ENCODE measurements at regions not wholly inside any gene's neighbourhood (a gene's known extent, or its start where the extent isn't known, plus 50 kb on each side); places are given as distances from the start of the nearest gene placed in this dataset.

DNA sequence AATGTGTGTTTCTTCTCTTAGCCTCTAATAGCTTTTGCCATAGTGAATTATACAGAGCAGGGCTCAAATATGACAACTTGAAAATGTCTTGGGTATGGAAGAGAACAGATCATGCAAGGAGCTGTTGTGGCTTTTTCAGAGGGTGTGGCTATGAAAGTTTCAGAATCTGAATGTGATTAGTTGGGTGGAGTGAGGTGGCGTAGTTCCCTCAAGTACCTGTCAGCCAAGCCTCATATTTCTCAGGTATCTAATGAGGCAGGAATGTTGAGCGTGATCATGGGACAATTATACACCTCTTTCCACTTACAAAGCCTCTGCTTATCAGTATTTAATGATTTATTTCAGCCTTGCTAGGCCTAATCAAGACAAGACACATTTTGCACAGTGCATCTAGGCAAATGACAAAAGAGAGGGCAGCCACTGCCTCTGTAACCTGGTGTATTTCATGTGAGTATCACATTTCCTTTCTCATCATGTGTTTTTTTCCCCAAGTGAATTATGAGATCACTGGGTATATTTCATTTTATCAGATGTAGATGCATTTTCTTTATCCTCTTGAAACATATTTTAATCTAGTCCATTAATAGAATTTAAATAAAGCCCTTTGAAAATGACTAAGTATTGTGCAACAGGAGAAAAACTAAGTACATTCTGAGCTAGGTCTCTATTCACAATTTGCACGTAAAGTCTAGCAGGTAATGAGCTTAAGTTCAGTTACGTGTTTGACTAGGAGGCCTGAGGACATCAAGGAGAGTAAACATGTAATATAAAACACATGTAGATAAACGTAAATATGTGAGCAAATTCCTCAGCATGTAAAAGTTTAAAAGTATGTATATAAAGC is 644.4 kb upstream of the IGFBP3 start:
- DNase-seq = no peak

DNA sequence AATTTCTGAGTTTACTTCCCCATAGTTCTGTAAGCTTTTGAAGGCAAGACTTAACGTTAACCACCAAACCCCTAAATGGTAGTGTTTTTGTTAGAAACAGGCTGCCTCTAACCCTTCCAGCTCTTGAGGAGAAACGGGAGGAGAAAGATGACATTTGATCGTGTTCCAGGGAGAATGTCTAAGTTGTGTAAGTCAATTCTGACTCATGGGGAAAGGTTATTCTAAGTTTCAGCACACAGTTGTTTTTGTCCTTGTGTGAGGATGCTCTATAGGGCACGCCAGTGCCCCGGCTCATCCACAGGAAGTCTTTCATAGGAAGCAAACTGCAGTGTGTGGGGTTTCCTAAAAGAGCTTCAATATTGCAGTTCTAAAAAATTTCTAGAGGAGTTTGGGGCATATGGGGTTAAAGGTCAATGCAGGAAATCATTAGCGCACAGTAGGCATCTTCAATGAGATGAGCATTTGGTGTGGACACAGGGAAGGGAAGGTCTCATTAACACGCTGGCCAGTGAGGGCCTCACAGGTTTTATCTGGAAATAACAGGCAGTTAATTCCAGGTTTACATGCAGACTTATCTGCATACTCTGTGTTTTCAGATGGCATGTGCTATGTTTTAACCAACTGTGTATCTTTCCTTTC is 638.2 kb upstream of the IGFBP3 start:
- DNase-seq = no peak

DNA sequence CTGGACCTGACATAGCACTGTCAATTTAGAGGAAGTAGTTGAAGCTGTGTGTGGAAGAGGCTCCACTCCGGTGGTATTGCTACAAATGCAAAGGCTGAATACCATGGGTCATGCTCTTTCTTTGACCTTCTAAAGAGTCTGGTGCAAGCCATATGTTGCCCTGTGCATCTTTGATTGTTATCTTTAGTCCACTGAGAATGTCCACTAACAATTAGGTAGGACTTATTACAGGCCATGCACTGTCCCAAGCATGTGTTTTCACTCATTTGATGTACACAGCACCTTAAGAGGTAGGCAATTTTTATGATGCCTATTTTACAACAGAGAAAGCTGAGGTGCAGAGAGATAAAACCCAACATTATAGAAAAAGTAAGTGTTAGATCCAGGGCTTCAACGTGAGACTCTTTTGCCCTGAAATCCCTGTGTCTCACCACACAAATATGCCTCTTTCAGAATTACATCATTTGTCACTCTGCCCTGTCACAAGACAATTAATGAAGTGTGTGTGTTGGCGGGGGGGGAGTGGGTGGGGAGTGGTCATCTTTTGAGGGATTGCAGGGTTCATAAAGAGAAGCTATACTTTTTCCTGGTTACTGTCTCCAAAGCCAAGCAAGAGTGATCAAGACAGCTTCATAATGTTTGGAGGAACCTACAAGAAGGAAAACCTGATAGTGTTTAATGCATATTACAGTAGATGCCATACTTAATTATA is 637.6 kb upstream of the IGFBP3 start:
- DNase-seq = no peak

DNA sequence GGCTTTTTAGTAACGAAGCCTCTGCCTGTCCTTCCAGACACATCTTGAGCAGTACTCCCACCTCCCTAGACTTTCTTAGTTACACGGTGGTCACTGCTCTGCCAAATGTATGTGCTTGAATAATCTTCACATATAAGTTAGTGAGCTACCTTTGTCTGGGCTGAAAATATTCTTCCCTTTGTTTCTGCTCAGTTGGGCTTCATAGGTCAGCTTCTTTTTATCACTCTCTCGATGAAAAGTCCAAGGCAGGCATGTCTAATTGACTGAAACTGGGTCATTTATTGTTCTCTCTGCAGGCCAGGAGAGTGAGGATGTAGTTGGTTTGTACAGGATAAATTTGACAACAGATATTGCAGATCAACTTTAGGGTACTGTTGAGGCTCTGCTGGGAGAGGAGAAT is 636.7 kb upstream of the IGFBP3 start:
- no peak for DNase-seq

DNA sequence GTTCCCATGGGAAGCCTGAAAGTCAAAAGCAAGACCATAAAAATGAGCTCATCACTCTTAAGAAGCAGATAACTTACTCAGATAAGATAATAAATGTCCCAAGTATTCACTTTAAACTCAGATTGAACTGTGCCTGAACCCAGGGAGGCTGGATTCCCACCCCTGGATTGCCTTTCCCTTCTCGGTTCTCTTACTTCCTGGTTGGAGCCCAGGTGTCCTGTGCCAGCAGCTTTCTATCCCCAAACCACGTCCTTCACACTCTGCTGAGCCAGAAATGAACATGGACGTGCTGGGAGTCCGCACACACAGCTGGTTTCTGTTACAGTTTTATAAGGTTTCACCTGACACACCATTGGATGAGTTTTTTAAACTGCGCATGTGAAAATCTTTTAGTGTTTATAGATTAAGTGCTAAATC is 636.2 kb upstream of the IGFBP3 start:
- no peak for DNase-seq

DNA sequence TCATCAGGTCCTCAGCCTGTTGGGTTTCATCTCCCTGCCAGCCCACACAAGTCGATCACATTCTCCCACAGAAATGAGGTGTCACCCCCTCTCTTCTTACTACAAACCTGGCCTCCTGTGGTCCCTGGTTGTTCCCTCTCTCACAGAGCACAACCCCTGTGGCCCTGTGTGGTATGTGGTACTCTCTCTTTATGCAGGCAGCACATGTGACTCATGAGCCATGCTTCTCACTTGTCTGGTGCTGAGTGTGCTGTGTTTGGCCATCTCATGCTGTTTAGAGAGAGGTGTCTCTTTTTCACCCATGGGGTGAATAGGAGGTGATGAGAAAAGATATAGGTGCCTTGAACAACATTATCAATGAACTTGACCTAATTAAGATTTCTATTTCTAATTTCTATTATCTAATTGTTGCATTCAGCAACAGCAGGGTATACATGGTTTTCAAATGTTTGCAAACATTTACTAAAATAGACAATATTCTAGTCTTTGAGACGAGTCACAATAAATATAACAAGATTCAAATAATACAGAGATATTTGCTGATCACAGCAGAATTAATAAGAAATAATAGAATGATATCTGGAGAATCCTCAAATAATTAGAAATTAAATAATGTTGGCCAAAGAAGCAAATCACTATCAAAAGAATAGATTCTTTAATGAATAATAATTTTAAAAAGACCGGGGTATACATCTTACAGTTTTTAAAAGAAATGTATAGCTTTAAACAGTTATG is 633.8 kb upstream of the IGFBP3 start:
- DNase-seq = no peak

DNA sequence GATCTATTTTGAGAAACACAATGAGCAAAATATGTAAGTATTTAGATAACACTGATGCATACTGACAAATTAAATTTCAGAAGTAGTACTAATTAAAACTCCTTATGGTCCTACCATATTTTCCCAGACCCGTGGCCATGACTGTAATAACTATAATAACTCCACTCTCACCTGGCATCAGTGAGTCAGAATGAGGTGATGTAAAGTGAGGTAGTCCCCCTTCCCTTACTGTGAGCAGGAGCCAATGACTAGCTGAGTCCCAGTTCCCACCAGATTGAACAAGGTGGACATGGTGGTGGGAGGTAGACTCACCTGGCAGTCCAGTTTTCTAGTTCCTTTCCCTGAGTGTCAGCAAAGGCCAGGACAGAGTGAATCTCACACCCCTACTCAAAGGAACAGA is 630.5 kb upstream of the IGFBP3 start:
- no peak for DNase-seq

DNA sequence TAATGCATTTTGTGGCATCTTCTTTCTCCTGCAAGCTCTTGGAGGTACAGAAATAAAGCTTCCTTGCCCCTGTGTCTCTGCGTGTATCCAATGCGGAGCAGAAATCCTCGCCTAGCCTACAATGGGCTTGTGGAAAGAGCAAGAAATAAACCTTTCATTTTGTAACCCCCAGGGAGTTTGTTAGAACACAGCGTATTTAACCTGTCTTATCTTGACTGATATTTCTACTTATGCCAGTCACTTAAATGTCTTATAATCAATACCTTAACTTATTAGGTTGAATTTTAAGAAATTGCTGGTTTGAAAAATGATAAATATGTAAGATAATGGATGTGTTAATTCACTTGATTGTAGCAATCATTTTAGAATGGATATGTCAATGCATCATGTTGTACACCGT is 629.8 kb upstream of the IGFBP3 start:
- DNase-seq = no peak

DNA sequence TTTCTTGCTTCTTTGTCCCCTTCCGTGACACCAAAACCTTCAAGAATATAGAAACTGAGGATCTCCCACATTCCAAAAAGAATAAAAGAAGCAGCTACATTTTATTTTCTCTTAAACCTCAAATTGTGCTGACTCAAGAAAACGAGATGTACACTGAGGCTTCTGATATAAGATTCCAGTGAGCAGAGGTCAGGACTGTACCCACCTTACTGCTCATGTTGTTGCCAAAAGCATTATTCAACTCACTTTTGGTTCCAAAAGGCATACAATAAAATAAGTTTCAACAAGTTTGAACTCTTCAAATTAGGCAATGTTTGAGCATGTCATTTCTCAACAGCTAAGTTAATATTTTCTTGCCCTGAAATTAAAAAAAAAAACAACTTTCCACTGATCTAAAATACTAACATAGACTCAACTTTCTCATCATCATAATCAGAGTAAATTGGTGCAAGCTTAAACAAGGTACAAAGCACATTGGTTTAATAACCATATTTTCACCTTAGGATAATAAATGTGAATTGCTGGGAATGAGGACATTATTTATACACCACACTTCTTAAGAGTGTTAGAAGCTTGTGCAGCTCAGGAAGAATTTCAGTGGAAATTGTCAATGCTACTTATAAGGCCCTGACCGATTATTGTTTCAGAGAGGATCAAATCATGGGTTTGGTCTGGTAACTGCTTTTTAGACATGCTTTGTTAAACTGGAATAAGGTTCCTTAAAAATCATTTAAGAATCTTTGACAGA is 629.0 kb upstream of the IGFBP3 start:
- DNase-seq = no peak

DNA sequence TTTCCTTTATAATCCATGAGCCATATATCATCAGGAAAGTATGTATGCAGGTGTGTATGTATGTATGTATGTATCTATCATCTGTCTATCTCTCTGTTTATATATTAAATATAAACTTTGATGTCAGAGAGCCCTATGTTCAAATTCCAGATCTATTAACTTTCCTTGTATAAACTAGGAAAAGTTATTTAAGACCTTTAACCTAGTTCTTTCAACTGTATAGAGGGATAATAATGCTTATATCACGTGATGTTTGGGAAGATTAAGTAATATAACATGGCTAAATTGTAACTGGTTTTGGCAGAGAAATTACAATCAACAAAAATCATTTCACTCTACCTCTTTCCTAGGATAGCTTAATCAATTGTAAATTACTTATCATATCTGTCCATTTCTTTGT is 628.3 kb upstream of the IGFBP3 start:
- no peak for DNase-seq

DNA sequence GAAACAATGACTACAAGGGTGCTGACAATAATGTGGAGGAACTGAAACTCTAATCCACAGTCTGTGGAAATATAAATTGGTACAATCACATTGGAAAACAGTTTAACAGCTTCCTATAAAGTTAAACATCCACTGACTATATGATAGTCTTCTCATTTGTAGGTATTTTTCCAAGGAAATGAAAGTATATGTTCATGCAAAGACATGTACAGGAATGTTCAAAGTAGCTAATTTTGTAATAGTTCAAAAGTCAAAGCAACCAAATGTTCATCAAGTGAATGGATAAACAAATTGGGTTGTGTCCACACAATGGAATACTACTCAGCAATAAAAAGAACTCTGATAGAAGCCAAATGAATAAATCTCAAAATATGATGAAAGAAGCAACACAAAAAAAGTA is 626.0 kb upstream of the IGFBP3 start:
- DNase-seq = no peak

DNA sequence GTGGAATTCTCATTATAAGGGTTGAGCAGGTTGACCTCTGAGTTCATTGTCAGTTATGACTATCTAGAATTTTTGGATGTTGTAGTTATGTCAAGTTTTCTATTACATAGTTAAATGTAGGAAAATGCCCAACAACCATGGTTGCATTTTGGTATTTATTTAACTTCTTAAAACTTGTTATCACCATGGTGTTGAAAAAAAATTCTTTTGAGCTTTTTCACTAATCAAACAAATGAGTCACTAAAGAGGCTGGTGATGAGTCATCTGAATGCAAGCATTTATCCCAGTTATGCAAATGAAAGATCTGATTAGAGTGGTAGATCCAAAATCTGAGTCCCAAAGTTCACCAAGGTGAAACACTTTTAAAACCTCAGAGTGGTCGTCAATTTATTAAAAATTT is 624.7 kb upstream of the IGFBP3 start:
- no peak for DNase-seq

DNA sequence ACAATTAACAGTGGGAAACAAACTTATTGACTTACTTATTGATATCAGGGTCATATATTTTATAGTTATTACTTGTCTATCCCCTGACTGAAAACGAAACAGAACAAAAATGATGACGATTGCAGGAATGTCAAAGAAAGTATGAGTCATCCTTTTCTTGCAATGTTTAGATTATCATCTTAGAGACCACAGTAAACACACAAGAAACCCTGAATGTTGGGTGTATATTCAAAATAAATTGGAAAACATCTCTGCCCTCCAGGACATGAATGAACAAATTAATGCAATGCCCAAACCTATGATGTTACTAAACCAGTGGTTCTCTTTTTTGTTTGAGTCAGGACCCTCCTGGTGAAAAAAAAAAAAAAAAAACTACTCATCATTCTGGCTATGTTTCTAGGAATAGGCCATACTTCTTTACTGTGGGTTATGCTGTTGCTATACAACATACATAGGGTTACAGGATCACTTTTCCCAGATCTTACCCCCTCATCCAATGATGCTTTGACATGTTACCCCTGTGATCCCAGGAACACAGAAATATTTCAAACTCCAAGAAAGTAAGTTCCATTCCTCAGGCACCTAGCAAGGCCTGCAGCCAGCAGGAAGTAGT is 623.4 kb upstream of the IGFBP3 start:
- DNase-seq = no peak

DNA sequence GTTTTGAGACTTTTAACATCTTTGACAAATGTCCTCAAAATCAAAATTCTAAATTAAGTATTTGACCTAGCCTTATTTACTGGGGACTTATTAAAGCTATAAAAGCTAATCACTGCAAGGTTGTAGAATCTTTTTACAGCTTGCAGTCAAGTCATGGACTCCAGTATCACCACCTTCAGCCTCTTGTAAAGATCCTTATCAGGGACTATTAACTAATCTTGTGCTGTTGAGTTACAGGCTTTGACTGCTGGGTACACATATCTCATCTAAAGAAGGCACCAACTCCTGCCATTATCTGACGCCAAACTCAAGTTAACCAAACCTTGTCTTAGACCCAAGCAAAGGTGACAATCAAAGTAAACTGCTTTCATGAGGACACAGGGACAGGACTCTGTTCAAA is 621.0 kb upstream of the IGFBP3 start:
- no peak for DNase-seq

DNA sequence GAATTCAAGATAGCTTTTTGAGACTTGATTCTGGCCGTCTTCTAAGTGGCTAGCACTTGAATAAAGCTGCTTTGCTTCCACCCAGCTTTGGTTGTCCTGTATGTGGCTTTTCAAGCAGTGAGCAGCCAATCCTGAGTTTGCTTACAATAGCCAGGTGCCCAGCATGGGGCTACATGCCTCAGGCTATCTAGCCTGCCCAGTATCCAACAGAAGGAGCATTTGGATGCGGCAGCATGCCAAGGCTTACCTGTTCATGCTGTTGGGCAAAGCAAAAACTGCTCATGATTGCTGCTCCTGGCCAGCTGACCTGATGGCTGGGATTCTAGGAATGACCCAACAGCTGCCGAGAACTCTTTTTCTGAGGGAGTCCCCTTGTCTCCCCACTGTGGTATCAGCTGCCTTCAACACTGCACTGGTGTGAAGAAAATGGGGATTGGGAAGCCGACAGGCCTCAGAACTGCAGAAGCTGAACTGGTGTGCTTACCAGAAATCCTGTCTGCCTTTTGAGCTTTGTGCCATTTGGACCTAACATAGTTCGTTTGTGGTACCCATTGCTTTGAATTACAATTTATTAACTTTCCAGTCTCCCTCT is 618.9 kb upstream of the IGFBP3 start:
- no peak for DNase-seq

DNA sequence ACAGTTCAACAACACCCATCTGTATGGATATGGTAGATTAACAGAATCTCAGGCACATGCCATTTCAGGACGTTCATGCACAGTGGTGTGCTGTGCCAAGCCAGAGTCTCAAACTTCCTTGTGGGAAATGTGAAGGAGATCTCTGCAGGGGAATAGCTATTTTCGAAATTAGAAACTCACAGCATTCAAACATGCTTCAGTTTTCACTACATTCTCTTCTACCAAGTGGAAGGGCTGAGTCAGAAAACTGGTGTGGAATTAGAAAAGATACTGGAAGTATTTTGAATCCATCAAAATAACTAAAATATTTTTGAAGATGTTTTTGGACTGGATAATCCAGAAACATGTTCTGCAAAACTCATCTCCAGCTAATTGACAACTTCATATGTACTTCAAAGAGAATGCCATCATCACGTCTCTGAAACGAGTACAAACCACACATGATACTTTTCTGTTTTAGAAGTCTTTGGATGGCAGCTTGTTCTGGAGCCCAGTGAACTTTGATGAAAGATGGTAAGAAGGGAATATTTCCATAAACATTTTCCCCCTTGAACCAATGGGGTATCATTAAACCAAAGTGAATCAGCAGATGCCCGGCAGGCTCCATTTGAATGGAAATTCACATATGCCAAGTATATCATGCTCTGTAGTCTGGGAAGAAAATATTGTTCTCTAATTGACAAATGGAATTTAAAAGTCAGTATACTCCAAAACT is 616.3 kb upstream of the IGFBP3 start:
- no peak for DNase-seq

DNA sequence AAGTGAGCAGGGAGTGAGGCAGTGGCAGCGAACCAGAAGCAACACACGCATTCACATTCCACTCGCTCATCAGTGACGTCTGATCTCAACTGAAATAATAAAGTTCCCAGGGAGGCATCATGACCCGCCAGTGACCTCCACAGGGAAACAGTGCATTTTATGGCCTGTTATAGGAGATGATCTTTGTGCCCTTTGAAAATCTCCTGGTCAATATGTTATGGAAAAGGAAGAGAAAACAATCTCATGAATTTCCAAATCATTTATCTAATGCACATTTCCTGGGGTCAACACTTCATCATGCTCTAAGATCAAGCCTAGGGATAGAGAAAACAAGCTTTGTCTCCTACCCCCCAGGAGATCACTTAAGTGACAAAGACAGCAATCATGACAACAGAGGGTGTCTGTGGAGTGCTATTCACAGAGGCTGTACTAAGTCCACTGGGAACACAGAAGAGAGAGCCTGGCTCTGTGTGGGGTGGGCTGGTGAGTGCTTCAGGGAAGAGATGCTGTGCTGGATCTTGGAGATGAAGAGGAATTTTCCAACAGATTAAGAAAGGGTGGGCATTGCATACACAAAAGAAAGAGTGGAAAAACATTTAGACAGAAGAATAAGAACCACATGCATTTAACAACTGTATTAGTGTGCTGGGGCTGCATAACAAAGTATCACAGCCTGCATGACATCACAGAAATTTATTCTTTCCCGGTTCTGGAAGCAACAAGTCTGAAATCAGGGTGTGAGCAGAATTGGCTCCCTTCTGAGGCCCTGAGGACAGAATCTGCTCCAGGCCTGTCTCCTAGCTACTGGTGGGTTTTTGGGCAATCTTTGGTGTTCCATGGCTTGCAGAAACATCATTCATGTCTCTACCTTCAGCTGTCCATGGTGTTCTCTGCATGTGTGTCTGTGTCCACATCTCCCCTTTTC is 613.9 kb upstream of the IGFBP3 start:
- DNase-seq = no peak

DNA sequence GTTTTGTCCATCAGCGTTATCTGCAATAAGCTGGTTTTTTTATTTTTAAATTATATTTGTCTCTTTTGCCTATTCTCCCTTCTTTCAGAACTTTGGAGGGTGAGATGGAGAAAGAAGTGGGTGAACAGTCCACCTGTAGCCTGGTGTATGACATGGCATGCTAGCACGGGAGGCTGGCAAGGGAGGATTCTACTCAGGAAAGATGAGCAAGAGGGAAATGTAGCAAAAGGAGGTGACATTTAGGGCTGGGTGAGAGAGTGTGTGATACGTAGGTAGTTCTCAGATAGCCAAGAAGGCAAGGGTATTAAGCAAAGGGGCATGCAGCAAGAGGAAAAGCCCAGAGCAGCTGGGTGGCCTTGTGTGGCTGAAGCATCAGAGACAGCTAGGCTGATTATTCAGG is 612.9 kb upstream of the IGFBP3 start:
- no peak for DNase-seq

DNA sequence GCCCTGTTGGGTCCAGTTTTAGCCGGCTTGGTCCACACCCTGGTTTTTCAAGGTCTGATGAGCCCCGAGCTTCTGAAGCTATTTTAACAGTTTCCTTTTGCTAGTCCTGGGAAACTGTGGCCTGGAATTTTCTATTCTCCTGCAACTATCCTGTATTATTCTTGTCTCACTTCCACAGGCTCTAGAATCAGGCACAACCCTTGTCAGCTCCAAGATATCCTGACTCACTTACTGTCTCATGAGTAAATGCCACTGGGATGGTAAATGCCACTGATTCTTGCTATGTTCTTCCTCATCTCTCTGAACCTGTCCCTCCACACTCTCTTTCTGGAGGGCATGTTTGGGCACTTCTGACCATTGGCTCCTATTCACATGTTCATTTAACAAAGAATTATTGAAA is 611.5 kb upstream of the IGFBP3 start:
- no peak for DNase-seq
